ENCODE measurements at regions not wholly inside any gene's neighbourhood (a gene's known extent, or its start where the extent isn't known, plus 50 kb on each side); places are given as distances from the start of the nearest gene placed in this dataset.

- TF ChIP-seq, protein P1, sequence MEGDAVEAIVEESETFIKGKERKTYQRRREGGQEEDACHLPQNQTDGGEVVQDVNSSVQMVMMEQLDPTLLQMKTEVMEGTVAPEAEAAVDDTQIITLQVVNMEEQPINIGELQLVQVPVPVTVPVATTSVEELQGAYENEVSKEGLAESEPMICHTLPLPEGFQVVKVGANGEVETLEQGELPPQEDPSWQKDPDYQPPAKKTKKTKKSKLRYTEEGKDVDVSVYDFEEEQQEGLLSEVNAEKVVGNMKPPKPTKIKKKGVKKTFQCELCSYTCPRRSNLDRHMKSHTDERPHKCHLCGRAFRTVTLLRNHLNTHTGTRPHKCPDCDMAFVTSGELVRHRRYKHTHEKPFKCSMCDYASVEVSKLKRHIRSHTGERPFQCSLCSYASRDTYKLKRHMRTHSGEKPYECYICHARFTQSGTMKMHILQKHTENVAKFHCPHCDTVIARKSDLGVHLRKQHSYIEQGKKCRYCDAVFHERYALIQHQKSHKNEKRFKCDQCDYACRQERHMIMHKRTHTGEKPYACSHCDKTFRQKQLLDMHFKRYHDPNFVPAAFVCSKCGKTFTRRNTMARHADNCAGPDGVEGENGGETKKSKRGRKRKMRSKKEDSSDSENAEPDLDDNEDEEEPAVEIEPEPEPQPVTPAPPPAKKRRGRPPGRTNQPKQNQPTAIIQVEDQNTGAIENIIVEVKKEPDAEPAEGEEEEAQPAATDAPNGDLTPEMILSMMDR (IDR thresholded peaks at IDR 0.05): no peak
These were observed 282.7 kb upstream of the POU5F2 start for GRCh38 chr5:94024101-94024500.

GRCh38 chr5:94021246-94021645 is 279.8 kb upstream of the POU5F2 start:
- TF ChIP-seq, protein P1 (IDR thresholded peaks at IDR 0.05): no peak

- TF ChIP-seq, protein P1 (IDR thresholded peaks at IDR 0.05): no peak
These were observed 276.2 kb upstream of the POU5F2 start for GRCh38 chr5:94017579-94017978.

DNA sequence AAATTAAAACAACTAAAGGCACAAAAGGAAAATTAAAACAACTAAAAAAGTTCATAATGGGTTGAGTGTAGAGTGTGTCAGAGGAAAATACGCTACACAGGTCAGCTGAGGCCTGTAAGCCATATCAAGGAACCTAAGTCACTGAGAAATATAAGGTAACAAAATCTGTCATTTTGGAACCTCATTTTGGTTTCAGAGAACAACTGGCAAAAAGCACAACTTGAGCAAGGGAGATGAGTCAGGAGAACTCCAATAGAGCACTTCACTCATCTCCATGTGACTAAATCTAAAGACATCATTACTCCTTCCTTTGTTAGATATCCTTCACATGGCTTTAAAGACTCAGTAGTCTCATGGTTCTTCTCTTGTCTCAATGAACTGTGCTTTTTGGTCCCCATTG is 269.4 kb upstream of the POU5F2 start:
- TF ChIP-seq, protein P1 (IDR thresholded peaks at IDR 0.05): no peak

DNA sequence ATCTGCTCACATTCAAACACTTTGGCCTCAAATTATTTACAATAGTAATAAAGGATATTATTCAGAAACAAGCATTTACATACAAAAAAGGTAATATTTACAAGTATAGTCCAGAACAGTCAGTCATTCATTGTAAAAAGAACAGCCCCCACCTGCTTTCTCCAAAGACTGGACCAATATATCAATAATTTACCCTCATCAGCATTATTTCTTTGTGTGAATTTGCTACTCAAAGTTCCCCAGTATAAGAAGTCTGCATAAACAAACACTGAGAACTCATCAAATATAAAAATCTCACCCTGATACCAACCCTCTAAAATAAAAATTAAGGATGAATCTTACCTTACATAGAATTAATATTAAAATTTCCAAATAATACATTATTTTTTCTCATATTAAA is 267.8 kb upstream of the POU5F2 start:
- TF ChIP-seq, protein P1 (IDR thresholded peaks at IDR 0.05): no peak

GRCh38 chr5:93998951-93999455 is 257.6 kb upstream of the POU5F2 start:
- TF ChIP-seq, protein P1 (IDR thresholded peaks at IDR 0.05): no peak

DNA sequence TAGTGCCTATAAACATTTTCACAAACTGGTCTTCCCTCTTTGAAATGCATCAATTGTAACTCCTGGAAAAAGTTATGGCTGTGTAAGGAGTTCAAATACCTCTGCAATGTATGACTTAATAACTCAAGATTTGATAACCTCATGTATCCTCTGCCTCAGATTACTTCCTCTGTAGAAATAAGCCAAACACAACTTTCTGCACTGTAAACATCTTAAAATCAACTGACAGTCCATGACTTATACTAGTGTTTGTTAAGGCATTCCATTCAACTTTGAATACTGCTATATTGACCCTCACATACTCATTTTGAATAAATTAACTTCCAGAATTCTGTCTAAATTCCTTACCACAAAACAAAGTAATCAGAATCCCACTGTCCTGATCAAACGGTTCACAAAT is 256.2 kb upstream of the POU5F2 start:
- TF ChIP-seq, protein P1 (IDR thresholded peaks at IDR 0.05): no peak

- TF ChIP-seq, protein P1 (IDR thresholded peaks at IDR 0.05): no peak
These were observed 253.8 kb upstream of the POU5F2 start for GRCh38 chr5:93995126-93995621.

Data from LNCAP (cell line).